Natural killer cell (primary cell): ENCODE measurements at regions not wholly inside any gene's neighbourhood (a gene's known extent, or its start where the extent isn't known, plus 50 kb on each side); places are given as distances from the start of the nearest gene placed in this dataset.

Experiments
- ATAC-seq, 3 donors: fragments of 150-1000 bp in 2 of 3; fragments of 200-7000 bp in 1 of 3; cut with Tn5 transposase; 1 replicate in 1 of 3; 2 replicates in 2 of 3; pipeline ENCODE4 v1.10.0; 2021; ENCODE audit warnings: mild to moderate bottlenecking in 2 of 3, moderate library complexity in 2 of 3
- DNase-seq, 2 donors: peaks; one replicate each; pipeline versions ENCODE4 v3.0.0 to v3.0.0-alpha.2; 2013 to 2021; ENCODE audit warnings: mixed read lengths in 1 of 2
- H3K27ac ChIP-seq: one replicate; pipeline ENCODE4 v1.5.1; 2013; ENCODE audit warnings: mild to moderate bottlenecking, low read length
- H3K27me3 ChIP-seq: one replicate; pipeline ENCODE4 v1.6.1; 2013; ENCODE audit warnings: low read length; ENCODE audit not compliant: control insufficient read depth, insufficient read depth
- H3K36me3 ChIP-seq: one replicate; pipeline ENCODE4 v1.6.1; 2013; ENCODE audit warnings: low read length; ENCODE audit not compliant: control insufficient read depth, insufficient read depth
- H3K4me1 ChIP-seq: one replicate; pipeline ENCODE4 v1.6.1; 2013; ENCODE audit warnings: low read length; ENCODE audit not compliant: control insufficient read depth, insufficient read depth
- H3K4me3 ChIP-seq: one replicate; pipeline ENCODE4 v1.5.1; 2013; ENCODE audit warnings: low read length
- H3K9me3 ChIP-seq: one replicate; pipeline ENCODE4 v1.6.1; 2013; ENCODE audit warnings: low read length; ENCODE audit not compliant: control insufficient read depth, insufficient read depth
- H3K27ac Mint-ChIP-seq, 2 donors: one replicate each; pipeline ENCODE4 v1.8.0; 2022; ENCODE audit warnings: mild to moderate bottlenecking in 2 of 2, mixed read lengths in 2 of 2, moderate library complexity in 1 of 2
- H3K27me3 Mint-ChIP-seq, 2 donors: one replicate each; pipeline ENCODE4 v1.8.0; 2022; ENCODE audit warnings: low read depth in 2 of 2, mixed read lengths in 2 of 2
- H3K36me3 Mint-ChIP-seq: one replicate; pipeline ENCODE4 v1.8.0; 2022; ENCODE audit warnings: mixed read lengths
- H3K4me1 Mint-ChIP-seq, 2 donors: one replicate each; pipeline ENCODE4 v1.8.0; 2022; ENCODE audit warnings: mixed read lengths in 2 of 2
- H3K4me3 Mint-ChIP-seq: one replicate; pipeline ENCODE4 v1.8.0; 2022; ENCODE audit warnings: mild to moderate bottlenecking, moderate library complexity, mixed read lengths
- H3K9me3 Mint-ChIP-seq, 2 donors: one replicate each; pipeline ENCODE4 v1.8.0; 2022; ENCODE audit warnings: mixed read lengths in 2 of 2
- WGBS: methylation state at CpG from one replicate; pipeline ENCODE4 v1.1.7; 2013; ENCODE audit warnings: missing lambda C conversion rate; ENCODE audit not compliant: insufficient coverage; 5-methylcytosine and 5-hydroxymethylcytosine counted together
- intact Hi-C: fragments of 100-400 bp; cut with micrococcal nuclease; formaldehyde crosslinking; loops from one replicate; pipeline ENCODE4 v1.14.2; 2022
- TF ChIP-seq, protein P1 (sequence below): fragments of 200-600 bp; IDR thresholded peaks from one replicate; pipeline ENCODE4 v1.8.0; 2022; ENCODE audit warnings: antibody characterized with exemption

DNA sequence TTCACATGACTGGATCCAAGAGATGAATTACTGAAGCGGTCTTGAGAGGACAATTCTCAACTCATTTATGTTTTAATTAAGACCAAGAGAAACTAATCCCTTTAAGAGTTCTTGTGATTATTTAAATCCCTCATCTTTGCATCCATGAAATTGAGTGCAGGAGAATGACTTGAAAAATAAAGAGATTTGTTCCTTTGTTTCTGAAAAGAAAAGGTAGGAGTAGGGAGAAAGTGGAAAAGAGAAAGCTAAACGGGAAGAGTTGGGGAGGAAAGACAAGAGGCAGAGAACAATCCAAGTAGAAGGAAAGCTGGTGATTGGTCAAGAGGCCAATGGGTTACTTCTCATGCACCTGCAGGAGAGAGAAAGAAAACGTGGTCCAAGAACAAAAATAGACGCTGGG, 75.2 kb upstream of the SOX4 start:
- no peaks in the 10 kb centered on the region for H3K27me3 ChIP-seq
- 71% methylated on average over 3 of the region's 4 CpGs for WGBS
- H3K9me3 ChIP-seq: no peaks in the 10 kb centered on the region
- Mint-ChIP-seq H3K27ac (no peak overlapping the region), H3K9me3 (no peaks in the 10 kb centered on the region), H3K27me3 (peaks cover 2 to 18% of the 10 kb centered on the region in 2 donors), H3K4me1 (no peaks in the 10 kb centered on the region), H3K4me3 (no peak overlapping the region), H3K36me3 (no peaks in the 10 kb centered on the region)
- TF ChIP-seq, protein P1, sequence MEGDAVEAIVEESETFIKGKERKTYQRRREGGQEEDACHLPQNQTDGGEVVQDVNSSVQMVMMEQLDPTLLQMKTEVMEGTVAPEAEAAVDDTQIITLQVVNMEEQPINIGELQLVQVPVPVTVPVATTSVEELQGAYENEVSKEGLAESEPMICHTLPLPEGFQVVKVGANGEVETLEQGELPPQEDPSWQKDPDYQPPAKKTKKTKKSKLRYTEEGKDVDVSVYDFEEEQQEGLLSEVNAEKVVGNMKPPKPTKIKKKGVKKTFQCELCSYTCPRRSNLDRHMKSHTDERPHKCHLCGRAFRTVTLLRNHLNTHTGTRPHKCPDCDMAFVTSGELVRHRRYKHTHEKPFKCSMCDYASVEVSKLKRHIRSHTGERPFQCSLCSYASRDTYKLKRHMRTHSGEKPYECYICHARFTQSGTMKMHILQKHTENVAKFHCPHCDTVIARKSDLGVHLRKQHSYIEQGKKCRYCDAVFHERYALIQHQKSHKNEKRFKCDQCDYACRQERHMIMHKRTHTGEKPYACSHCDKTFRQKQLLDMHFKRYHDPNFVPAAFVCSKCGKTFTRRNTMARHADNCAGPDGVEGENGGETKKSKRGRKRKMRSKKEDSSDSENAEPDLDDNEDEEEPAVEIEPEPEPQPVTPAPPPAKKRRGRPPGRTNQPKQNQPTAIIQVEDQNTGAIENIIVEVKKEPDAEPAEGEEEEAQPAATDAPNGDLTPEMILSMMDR: no peak
- no peak overlapping the region for H3K27ac ChIP-seq
- DNase-seq: no peak
- H3K36me3 ChIP-seq: no peaks in the 10 kb centered on the region
- no peak for ATAC-seq
- no peaks in the 10 kb centered on the region for H3K4me1 ChIP-seq
- intact Hi-C loops: no loop called here
- H3K4me3 ChIP-seq: no peak overlapping the region

DNA sequence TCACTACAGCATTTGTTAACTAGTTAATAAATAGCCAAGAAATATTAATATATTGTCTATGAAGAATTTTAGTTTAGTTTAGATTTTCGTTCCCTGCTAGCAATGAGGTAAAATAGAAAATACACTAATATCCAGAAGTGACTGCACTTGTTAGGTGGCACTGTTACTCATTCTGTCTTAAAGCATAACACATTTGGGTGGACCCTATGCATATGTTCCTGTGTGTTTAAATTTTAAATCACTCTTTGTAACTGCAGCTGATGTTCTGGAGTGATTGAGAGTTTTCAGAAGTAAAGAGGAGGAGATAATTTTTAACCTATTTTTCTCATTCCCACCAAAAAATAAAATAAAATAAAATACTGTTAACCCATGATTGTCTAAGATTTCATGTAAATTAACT, 73.9 kb upstream of the SOX4 start:
- no peak for ATAC-seq
- no peaks in the 10 kb centered on the region for H3K4me1 ChIP-seq
- Mint-ChIP-seq H3K27ac (no peak overlapping the region), H3K27me3 (peaks cover 2 to 11% of the 10 kb centered on the region in 2 donors), H3K9me3 (no peaks in the 10 kb centered on the region), H3K36me3 (no peaks in the 10 kb centered on the region), H3K4me3 (no peak overlapping the region), H3K4me1 (no peaks in the 10 kb centered on the region)
- H3K36me3 ChIP-seq: no peaks in the 10 kb centered on the region
- H3K9me3 ChIP-seq: no peaks in the 10 kb centered on the region
- no peaks in the 10 kb centered on the region for H3K27me3 ChIP-seq
- WGBS: no CpG with 5 or more reads among the region's 1 CpG
- no peak for DNase-seq
- H3K27ac ChIP-seq: no peak overlapping the region
- H3K4me3 ChIP-seq: no peak overlapping the region
- TF ChIP-seq, protein P1: no peak
- intact Hi-C loops: no loop called here

DNA sequence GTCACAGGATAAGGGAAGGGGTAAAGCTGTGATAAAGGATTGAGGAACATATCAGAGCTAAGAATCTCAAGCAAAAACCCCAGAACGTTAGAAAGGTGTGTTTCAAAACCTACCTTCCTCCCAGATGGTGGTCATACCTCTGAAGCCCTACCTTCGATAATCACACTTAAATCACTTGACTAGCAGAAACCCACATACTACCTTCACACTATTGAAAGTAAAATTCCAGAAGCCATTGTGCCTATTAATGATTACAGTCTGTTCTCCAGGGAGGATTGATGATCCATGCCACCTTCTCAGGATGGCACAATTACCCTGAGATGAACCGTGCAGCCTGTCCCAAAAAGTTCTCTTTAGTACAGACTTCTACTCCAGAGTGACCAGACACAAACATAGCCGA, 72.3 kb upstream of the SOX4 start:
- ATAC-seq (no peak), DNase-seq (no peak)
- H3K27ac ChIP-seq: no peak overlapping the region
- H3K4me3 ChIP-seq: no peak overlapping the region
- 67% methylated on average over 4 of the region's 4 CpGs for WGBS
- H3K27me3 ChIP-seq: no peaks in the 10 kb centered on the region
- H3K36me3 Mint-ChIP-seq: no peaks in the 10 kb centered on the region
- H3K4me1 ChIP-seq: no peaks in the 10 kb centered on the region
- no peaks in the 10 kb centered on the region for H3K36me3 ChIP-seq
- H3K27me3 Mint-ChIP-seq: peaks cover 2 to 11% of the 10 kb centered on the region in 2 donors
- TF ChIP-seq, protein P1: no peak
- H3K27ac Mint-ChIP-seq: no peak overlapping the region
- H3K4me1 Mint-ChIP-seq: no peaks in the 10 kb centered on the region
- H3K9me3 Mint-ChIP-seq: no peaks in the 10 kb centered on the region
- intact Hi-C loops: no loop called here
- H3K4me3 Mint-ChIP-seq: no peak overlapping the region
- H3K9me3 ChIP-seq: no peaks in the 10 kb centered on the region

DNA sequence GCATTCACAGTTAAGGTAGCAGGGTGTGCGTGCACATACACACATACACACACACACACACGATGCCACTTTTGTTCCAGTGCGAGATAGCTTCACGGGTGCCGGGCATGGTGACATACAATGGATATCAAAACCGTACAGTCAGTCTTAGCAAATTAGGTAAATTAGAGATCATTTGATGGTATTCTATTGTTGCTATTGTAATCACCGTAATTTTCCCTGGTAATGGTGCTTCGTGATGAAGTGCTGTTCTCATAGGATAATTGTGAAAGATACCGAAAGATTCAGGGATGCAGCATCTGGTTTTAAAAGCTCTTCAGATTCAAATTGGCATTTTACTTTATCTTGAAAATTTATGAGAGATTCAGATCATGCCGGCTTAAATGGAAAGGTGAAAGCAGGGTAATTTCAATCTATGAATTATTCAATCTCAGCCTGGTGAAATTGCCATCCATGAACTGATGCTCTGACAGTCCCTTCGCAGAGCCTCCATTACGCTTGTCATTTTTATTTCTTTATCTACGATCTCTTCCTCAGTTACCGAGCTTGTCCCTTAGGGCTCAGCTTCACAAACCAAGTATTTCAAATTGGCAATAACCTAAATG, 71.3 kb upstream of the SOX4 start:
- no peak overlapping the region for H3K27ac Mint-ChIP-seq
- 94% methylated on average over 14 of the region's 14 CpGs for WGBS
- no peak overlapping the region for H3K4me3 ChIP-seq
- no peaks in the 10 kb centered on the region for H3K36me3 ChIP-seq
- H3K4me1 Mint-ChIP-seq: no peaks in the 10 kb centered on the region
- no peaks in the 10 kb centered on the region for H3K4me1 ChIP-seq
- intact Hi-C loops: no loop called here
- TF ChIP-seq, protein P1: no peak
- H3K36me3 Mint-ChIP-seq: no peaks in the 10 kb centered on the region
- DNase-seq (no peak), ATAC-seq (no peak)
- no peaks in the 10 kb centered on the region for H3K9me3 ChIP-seq
- H3K27ac ChIP-seq: no peak overlapping the region
- H3K27me3 Mint-ChIP-seq: peaks cover 2 to 11% of the 10 kb centered on the region in 2 donors
- H3K4me3 Mint-ChIP-seq: no peak overlapping the region
- H3K9me3 Mint-ChIP-seq: no peaks in the 10 kb centered on the region
- H3K27me3 ChIP-seq: no peaks in the 10 kb centered on the region
